ENCODE measurements at regions not wholly inside any gene's neighbourhood (a gene's known extent, or its start where the extent isn't known, plus 50 kb on each side); places are given as distances from the start of the nearest gene placed in this dataset.

- intact Hi-C loops (cut with DNase I), result no loop called here
- H3K27me3 ChIP-seq, result no peaks in the 10 kb centered on the region
- no peaks in the 10 kb centered on the region for H3K36me3 ChIP-seq
- no peaks in the 10 kb centered on the region for H3K4me1 ChIP-seq
- TF ChIP-seq CTCF (IDR thresholded peaks at IDR 0.05) (no peak), POLR2A (IDR thresholded peaks at IDR 0.05) (no peak)
- WGBS, 4 donors, result 46 to 49% (median 47%) methylated on average over 1 of the region's 1 CpG
- H3K9me3 ChIP-seq, result peaks cover 0 to 11% (median 3%) of the 10 kb centered on the region in 12 donors
- DNase-seq (no peak), ATAC-seq (no peak)
- H3K27ac ChIP-seq, result no peak overlapping the region
- H3K4me3 ChIP-seq, result no peak overlapping the region
These were observed 792.1 kb downstream of the BRINP1 start for GRCh38 chr9:118577121-118577520.

- no peaks in the 10 kb centered on the region for H3K4me1 ChIP-seq
- H3K27me3 ChIP-seq, result no peaks in the 10 kb centered on the region
- peaks cover 0 to 11% (median 3%) of the 10 kb centered on the region in 12 donors for H3K9me3 ChIP-seq
- ATAC-seq, result no peak
- no peak overlapping the region for H3K4me3 ChIP-seq
- intact Hi-C loops (cut with DNase I), result no loop called here
- H3K36me3 ChIP-seq, result no peaks in the 10 kb centered on the region
- TF ChIP-seq POLR2A (IDR thresholded peaks at IDR 0.05) (no peak), CTCF (IDR thresholded peaks at IDR 0.05) (no peak)
- no peak for DNase-seq
- H3K27ac ChIP-seq, result no peak overlapping the region
These were observed 790.8 kb downstream of the BRINP1 start for GRCh38 chr9:118578467-118578866.

GRCh38 chr9:118583414-118583813 lies 785.8 kb downstream of the BRINP1 start:
- WGBS, 4 donors, result 68 to 93% (median 84%) methylated on average over 4 of the region's 4 CpGs
- intact Hi-C loops (cut with DNase I), result no loop called here
- no peak overlapping the region for H3K27ac ChIP-seq
- H3K9me3 ChIP-seq, result no peaks in the 10 kb centered on the region
- no peaks in the 10 kb centered on the region for H3K36me3 ChIP-seq
- no peak for ATAC-seq
- H3K4me1 ChIP-seq, result no peaks in the 10 kb centered on the region
- no peak for DNase-seq
- TF ChIP-seq POLR2A (IDR thresholded peaks at IDR 0.05), result no peak
- TF ChIP-seq CTCF (IDR thresholded peaks at IDR 0.05), result no peak
- no peaks in the 10 kb centered on the region for H3K27me3 ChIP-seq
- no peak overlapping the region for H3K4me3 ChIP-seq

- 29 to 36% (median 32%) methylated on average over 2 of the region's 2 CpGs for WGBS, 4 donors
- no peaks in the 10 kb centered on the region for H3K27me3 ChIP-seq
- no peaks in the 10 kb centered on the region for H3K4me1 ChIP-seq
- H3K9me3 ChIP-seq, result no peaks in the 10 kb centered on the region
- H3K27ac ChIP-seq, result no peak overlapping the region
- intact Hi-C loops (cut with DNase I), result no loop called here
- DNase-seq (no peak), ATAC-seq (no peak)
- TF ChIP-seq POLR2A (IDR thresholded peaks at IDR 0.05) (no peak), CTCF (IDR thresholded peaks at IDR 0.05) (no peak)
- no peaks in the 10 kb centered on the region for H3K36me3 ChIP-seq
- no peak overlapping the region for H3K4me3 ChIP-seq
These were observed 782.3 kb downstream of the BRINP1 start for GRCh38 chr9:118586978-118587377.
